ENCODE measurements at regions not wholly inside any gene's neighbourhood (a gene's known extent, or its start where the extent isn't known, plus 50 kb on each side); places are given as distances from the start of the nearest gene placed in this dataset.

DNA sequence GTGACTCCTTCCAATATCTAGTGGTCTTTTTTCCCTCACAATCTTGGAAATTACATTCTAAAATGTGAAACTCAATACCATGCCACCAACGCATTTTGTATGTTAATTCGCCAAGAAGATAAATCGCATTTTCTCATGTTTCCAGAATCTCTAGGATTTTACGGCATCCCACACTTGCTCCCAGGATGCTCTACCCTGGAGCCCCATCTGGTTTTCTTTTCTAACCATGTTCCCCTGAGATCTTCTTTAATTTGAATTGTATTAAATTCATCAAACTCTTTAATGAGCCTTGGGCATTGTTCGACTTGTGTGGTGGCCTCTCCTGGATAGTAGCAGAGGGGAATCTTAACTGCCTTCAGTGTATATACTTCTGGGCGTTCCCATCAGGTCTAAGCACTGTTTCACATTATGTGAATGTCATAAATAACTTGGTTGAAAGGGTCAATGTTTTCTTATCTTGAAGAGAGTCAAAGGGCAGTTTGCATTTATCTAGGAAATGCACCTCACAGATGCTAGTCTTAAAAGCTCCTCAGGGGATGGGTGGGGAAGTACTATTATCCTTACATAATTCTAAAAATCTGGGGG is 169.1 kb upstream of the MEOX2 start:
- TF ChIP-seq POLR2AphosphoS5 (IDR thresholded peaks at IDR 0.05; ENCODE audit: low read depth, low read length): no peak
- TF ChIP-seq TAF1 (IDR thresholded peaks at IDR 0.05; ENCODE audit: borderline replicate concordance, low read depth, low read length): no peak
- TF ChIP-seq POLR2A (IDR thresholded peaks at IDR 0.05; ENCODE audit: low read depth, low read length): no peak

All from GM12892 (cell line).